NK-92 (cell line): ENCODE measurements at regions not wholly inside any gene's neighbourhood (a gene's known extent, or its start where the extent isn't known, plus 50 kb on each side); places are given as distances from the start of the nearest gene placed in this dataset.
"Not testable (repeated sequence)": the region's sequence is repeated elsewhere in the genome, so short reads cannot be mapped to it uniquely, and the experiment has no call there.

Experiments used
- DNase-seq: peaks from one replicate; lab custom pipeline; 2025; ENCODE audit not compliant: unreplicated experiment; lab: John Stamatoyannopoulos, UW

GRCh38 chr2:43004126-43004865 is 211.9 kb upstream of the HAAO start:
- DNase-seq = not testable (repeated sequence)

- no peak for DNase-seq
Measured at GRCh38 chr2:43003702-43004101, 211.3 kb upstream of the HAAO start.

GRCh38 chr2:43001787-43002468 is 209.5 kb upstream of the HAAO start:
- no peak for DNase-seq

GRCh38 chr2:43001055-43001378 is 208.6 kb upstream of the HAAO start:
- no peak for DNase-seq

GRCh38 chr2:43000242-43001054 is 208.1 kb upstream of the HAAO start:
- no peak for DNase-seq

GRCh38 chr2:42999856-43000241 is 207.5 kb upstream of the HAAO start:
- DNase-seq = no peak

GRCh38 chr2:42999391-42999841 is 207.0 kb upstream of the HAAO start:
- DNase-seq = no peak

- no peak for DNase-seq
Measured at GRCh38 chr2:42998721-42999120, 206.3 kb upstream of the HAAO start.

GRCh38 chr2:42996528-42996927 is 204.1 kb upstream of the HAAO start:
- DNase-seq = no peak

GRCh38 chr2:42995752-42996422 is 203.5 kb upstream of the HAAO start:
- DNase-seq = no peak

- DNase-seq = not testable (repeated sequence)
Measured at GRCh38 chr2:42989283-42990081, 197.1 kb upstream of the HAAO start.

GRCh38 chr2:42988055-42988454 is 195.7 kb upstream of the HAAO start:
- not testable (repeated sequence) for DNase-seq

GRCh38 chr2:42987112-42987922 is 194.9 kb upstream of the HAAO start:
- no peak for DNase-seq

- DNase-seq = no peak
Measured at GRCh38 chr2:42984617-42985016, 192.2 kb upstream of the HAAO start.

- no peak for DNase-seq
Measured at GRCh38 chr2:42984081-42984480, 191.7 kb upstream of the HAAO start.

GRCh38 chr2:42980764-42981416 is 188.5 kb upstream of the HAAO start:
- DNase-seq = no peak

GRCh38 chr2:42979870-42980763 is 187.7 kb upstream of the HAAO start:
- DNase-seq = no peak

- DNase-seq = no peak
Measured at GRCh38 chr2:42979416-42979869, 187.1 kb upstream of the HAAO start.
